HCT116 (cell line): ENCODE measurements at regions not wholly inside any gene's neighbourhood (a gene's known extent, or its start where the extent isn't known, plus 50 kb on each side); places are given as distances from the start of the nearest gene placed in this dataset.

Experiments used
- CBX3 ChIP-seq: IDR thresholded peaks from 2 replicates; pipeline ENCODE4 v1.6.1; 2012; ENCODE audit warnings: low read depth
- CTCF ChIP-seq, 3 experiments: fragments of 200-600 bp in 1 of 3; sonication (generic) in 1 of 3; IDR thresholded peaks in 2 of 3; conservative IDR thresholded peaks in 1 of 3; 2 replicates each; pipeline ENCODE4 v1.5.1; 2012 to 2017; ENCODE audit warnings: low read depth in 2 of 3, low read length in 2 of 3, antibody characterized with exemption in 1 of 3, borderline replicate concordance in 1 of 3, control low read depth in 1 of 3, mild to moderate bottlenecking in 1 of 3, mixed read lengths in 1 of 3, mixed run types in 1 of 3, moderate library complexity in 1 of 3; ENCODE audit not compliant: insufficient read depth in 1 of 3
- EZH2 ChIP-seq: fragments of 200-600 bp; sonication (generic); IDR thresholded peaks from 2 replicates; pipeline ENCODE4 v1.6.1; 2017; ENCODE audit warnings: antibody characterized with exemption, mixed run types
- FOSL1 ChIP-seq: IDR thresholded peaks from 2 replicates; pipeline ENCODE4 v1.6.1; 2012; ENCODE audit warnings: low read depth
- MAX ChIP-seq: IDR thresholded peaks from 2 replicates; pipeline ENCODE4 v1.6.1; 2012
- POLR2A ChIP-seq: IDR thresholded peaks from 2 replicates; pipeline ENCODE4 v1.7.0; 2011; ENCODE audit warnings: borderline replicate concordance; ENCODE audit not compliant: insufficient read depth, insufficient read length; ENCODE audit errors: extremely low read depth
- POLR2AphosphoS5 ChIP-seq: IDR thresholded peaks from 2 replicates; pipeline ENCODE4 v1.6.1; 2011; ENCODE audit warnings: mild to moderate bottlenecking, low read depth, low read length, moderate library complexity
- RAD21 ChIP-seq: IDR thresholded peaks from 2 replicates; pipeline ENCODE4 v1.6.1; 2012; ENCODE audit warnings: low read depth, mild to moderate bottlenecking
- TF ChIP-seq, protein P1 (sequence below): IDR thresholded peaks from 2 replicates; pipeline ENCODE4 v1.6.1; 2012; ENCODE audit warnings: low read depth

GRCh38 chr2:240372101-240372500 is 63.4 kb upstream of the GPC1 start:
- TF ChIP-seq CBX3, result no peak
- no peak for TF ChIP-seq POLR2AphosphoS5
- TF ChIP-seq POLR2A, result no peak
- TF ChIP-seq, protein P1, sequence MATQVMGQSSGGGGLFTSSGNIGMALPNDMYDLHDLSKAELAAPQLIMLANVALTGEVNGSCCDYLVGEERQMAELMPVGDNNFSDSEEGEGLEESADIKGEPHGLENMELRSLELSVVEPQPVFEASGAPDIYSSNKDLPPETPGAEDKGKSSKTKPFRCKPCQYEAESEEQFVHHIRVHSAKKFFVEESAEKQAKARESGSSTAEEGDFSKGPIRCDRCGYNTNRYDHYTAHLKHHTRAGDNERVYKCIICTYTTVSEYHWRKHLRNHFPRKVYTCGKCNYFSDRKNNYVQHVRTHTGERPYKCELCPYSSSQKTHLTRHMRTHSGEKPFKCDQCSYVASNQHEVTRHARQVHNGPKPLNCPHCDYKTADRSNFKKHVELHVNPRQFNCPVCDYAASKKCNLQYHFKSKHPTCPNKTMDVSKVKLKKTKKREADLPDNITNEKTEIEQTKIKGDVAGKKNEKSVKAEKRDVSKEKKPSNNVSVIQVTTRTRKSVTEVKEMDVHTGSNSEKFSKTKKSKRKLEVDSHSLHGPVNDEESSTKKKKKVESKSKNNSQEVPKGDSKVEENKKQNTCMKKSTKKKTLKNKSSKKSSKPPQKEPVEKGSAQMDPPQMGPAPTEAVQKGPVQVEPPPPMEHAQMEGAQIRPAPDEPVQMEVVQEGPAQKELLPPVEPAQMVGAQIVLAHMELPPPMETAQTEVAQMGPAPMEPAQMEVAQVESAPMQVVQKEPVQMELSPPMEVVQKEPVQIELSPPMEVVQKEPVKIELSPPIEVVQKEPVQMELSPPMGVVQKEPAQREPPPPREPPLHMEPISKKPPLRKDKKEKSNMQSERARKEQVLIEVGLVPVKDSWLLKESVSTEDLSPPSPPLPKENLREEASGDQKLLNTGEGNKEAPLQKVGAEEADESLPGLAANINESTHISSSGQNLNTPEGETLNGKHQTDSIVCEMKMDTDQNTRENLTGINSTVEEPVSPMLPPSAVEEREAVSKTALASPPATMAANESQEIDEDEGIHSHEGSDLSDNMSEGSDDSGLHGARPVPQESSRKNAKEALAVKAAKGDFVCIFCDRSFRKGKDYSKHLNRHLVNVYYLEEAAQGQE, result no peak
- TF ChIP-seq MAX, result no peak
- no peak for TF ChIP-seq FOSL1
- no peak for TF ChIP-seq EZH2
- TF ChIP-seq CTCF (IDR thresholded peaks at IDR 0.05 in 2 of 3, conservative IDR thresholded peaks at IDR 0.05 in 1 of 3; ENCODE audit: borderline replicate concordance in 1 of 3, insufficient read depth in 1 of 3, low read depth in 2 of 3, low read length in 2 of 3), result no peak
- TF ChIP-seq RAD21, result no peak
